ENCODE measurements at regions not wholly inside any gene's neighbourhood (a gene's known extent, or its start where the extent isn't known, plus 50 kb on each side); places are given as distances from the start of the nearest gene placed in this dataset.

- DNase-seq = no peak
Measured at GRCh38 chr1:185645686-185646085, 88.5 kb upstream of the HMCN1 start.

GRCh38 chr1:185645162-185645640, 89.0 kb upstream of the HMCN1 start:
- no peak for DNase-seq

DNA sequence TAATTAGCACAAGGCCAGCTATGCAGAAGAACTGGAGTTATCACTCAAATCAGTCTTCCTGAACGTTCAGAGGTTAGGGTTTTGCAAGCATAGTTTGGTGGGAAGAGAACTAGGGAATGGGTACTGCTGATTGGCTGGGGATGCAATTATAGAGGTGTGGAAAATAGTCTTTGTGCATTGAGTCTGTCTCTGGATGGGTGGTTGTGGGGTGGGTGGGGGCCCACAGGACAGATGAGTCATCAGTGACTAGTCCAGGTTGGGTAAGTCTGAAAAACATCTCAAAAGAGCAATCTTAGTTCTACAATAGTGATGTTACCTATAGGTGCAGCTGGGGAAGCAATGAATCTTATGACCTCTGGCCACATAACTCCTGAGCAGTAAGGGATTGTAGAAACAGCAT, 89.7 kb upstream of the HMCN1 start:
- DNase-seq = no peak

- no peak for DNase-seq
Measured at GRCh38 chr1:185636848-185637247, 97.3 kb upstream of the HMCN1 start.

DNA sequence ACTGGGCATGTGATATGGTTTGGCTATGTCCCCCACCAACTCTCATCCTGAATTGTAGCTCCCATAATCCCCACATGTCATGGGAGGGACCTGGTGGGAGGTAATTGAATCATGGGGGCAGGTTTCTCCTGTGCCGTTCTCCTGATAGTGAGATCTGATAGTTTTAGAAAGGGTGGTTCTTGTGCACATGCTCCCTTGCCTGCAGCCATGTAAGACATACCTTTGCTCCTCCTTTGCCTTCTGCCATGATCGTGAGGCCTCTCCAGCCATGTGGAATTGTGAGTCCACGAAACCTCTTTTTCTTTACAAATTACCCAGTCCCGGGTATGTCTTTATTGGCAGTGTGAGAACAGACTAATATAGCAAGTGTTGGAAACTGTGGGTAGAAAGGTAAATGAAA, 99.5 kb upstream of the HMCN1 start:
- DNase-seq = no peak

- DNase-seq = no peak
Measured at GRCh38 chr1:185632659-185633423, 101.3 kb upstream of the HMCN1 start.

DNA sequence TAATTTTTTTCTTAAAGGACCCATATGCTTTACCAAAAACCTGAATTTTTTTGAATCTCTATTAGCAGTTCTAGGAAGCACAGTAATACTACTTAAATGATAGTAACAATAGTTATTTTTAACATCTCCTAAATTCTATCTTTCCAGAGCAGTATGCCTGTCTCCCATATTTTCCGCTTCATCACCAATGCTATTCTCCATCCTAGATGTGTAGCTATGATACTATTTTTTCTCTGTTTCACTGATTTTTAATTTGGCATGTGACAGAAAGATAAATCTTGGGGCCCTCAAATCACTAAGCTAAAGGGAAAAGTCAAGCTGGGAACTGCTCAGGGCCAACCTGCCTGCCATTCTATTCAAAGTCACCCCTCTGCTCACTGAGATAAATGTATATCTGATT, 102.3 kb upstream of the HMCN1 start:
- no peak for DNase-seq

DNA sequence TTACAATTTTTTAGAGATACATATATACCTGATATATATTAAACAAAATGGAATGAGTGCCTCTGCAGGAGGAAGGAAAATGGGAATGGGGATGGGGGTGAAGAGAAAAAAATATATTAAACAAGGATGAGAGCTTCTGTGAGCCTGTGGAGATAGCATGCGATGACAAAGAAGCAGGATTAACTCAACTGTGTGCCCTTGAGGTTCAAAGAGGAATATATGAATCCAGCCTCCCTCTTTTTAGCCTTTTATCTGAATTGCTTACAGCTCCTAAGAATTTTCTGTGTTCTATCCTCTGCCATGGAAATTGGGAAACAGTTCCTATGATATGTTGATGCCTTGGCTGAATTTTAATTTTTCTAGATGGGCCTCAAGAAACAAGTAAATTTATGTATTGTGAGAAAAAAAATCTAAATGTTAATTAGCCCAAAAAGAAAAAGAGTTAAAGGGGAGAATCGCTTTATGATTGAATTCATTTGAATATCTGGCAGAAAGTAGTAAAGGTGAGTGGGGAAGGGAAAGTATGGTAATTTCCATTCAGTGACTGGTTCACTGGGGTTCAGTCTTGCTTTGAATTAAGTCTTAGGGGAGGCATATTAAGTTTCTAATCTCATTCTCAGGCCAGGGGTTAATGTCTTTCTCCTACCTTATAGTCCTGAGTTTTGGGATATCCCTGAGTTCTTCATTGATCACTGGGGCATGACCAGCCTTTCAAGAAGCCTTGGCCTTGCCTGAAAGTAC, 106.3 kb upstream of the HMCN1 start:
- no peak for DNase-seq

GRCh38 chr1:185627171-185627570, 107.0 kb upstream of the HMCN1 start:
- no peak for DNase-seq

- no peak for DNase-seq
Measured at GRCh38 chr1:185626344-185626743, 107.8 kb upstream of the HMCN1 start.

GRCh38 chr1:185610954-185611353, 123.2 kb upstream of the HMCN1 start:
- DNase-seq = no peak

DNA sequence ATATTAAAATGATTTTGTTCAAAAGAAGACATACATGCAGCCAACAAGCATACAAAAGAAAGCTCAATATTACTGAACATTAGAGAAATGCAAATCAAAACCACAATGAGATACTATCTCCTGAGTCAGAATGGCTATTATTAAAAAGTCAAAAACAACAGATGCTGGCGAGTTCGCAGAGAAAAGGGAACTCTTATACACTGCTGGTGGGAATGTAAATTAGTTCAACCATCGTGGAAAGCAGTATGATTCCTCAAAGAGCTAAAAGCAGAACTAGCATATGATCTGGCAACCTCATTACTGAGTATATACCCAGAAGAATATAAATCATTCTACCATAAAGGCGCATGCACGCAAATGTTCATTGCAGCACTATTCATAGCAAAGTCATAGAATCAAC, 126.0 kb upstream of the HMCN1 start:
- DNase-seq = no peak

DNA sequence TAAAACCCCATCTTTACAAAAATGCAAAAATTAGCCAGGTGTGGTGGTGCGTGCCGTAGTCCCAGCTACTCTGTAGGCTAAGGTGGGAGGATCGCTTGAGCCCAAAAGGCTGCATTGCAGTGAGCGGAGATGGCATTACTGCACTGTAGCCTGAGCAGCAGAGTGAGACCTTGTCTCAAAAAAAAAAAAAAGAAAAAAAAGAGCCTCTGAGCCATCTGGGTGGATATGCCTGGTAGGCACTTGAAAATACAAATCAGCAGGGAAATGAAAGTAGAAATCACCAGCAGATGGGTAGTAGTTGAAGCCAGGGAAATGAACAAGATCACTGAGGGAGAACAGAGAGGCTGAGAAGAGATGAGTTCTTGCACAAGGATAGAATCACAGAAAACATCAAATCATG, 131.0 kb upstream of the HMCN1 start:
- DNase-seq = no peak

GRCh38 chr1:185601189-185601588, 133.0 kb upstream of the HMCN1 start:
- DNase-seq = no peak

DNA sequence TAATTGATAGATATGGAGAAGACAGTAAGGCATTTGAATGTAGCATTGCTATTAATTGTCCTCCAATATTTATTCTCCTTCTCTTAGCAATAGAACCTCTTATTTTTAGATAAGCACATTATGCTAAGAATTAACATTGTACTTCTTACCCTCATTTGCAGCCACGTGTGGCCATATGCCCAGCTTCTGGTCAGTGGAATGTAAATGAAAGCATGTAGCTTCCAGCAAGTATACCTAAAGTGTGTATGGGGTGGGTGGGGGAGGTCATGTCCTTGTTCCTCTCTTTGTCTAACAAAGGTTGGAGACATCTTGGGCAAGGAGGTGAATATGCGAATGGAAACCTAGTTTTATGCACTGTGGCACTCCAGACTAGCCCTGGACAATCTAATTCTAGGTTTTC, 133.6 kb upstream of the HMCN1 start:
- DNase-seq = no peak

- no peak for DNase-seq
Measured at GRCh38 chr1:185598332-185598731, 135.9 kb upstream of the HMCN1 start.

DNA sequence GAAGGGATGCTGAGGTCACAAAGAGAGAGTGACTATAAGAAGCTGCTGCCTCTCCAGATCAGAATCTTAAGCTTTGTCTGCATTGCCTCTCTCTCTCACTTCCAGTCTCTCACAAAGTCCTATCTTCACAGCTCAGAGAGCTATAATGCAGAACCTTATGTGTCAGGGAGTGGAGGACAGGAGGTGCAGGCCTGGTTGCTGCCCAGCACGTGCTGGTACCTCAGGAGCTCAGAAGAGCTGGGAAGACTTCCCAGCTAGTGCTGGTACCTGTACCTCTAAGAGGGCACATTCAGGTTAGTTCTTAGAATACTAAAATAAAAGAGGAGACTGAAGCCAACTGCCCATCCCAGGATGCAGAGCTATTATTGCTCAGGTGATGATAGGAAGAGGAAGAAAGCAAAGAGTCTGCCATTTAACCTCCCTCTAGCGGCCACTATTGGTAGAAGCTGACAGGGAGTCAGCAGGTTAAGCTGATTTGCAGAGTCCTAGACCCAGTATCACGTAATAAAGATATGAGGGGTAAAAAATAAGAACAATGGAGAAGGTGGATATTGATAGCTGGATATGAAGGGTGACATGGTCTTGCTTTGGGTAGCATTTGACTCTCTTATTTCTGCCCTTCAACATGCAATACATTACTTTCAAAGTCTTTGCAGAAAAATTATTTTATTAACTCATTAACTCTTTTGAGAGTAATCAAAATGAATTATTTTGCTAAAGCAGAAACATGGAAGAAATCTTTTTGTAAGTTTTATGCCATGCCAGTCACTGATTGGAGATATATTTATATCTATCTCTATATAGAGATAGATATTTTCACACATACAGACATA, 138.1 kb upstream of the HMCN1 start:
- peak; percentile 33 for DNase-seq

GRCh38 chr1:185594786-185595410, 139.3 kb upstream of the HMCN1 start:
- no peak for DNase-seq

DNA sequence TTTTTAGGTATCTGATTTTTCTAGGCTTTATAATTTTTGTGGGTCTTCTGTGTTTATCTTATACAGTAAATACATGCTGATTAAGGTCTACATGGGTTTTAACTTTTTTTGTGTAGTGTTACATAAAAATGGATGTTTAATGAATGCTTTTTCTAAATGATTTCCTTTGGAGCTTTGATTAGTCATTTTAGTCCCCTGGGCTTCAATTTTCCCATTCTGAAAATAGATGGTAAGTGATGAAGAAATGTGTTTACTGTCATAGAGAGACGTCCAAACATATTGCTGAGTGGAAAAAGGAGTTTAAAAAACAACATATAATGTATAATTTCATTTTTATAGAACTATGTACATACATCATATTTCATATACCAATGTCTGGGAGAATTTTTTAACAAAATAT, 140.9 kb upstream of the HMCN1 start:
- DNase-seq = no peak

DNA sequence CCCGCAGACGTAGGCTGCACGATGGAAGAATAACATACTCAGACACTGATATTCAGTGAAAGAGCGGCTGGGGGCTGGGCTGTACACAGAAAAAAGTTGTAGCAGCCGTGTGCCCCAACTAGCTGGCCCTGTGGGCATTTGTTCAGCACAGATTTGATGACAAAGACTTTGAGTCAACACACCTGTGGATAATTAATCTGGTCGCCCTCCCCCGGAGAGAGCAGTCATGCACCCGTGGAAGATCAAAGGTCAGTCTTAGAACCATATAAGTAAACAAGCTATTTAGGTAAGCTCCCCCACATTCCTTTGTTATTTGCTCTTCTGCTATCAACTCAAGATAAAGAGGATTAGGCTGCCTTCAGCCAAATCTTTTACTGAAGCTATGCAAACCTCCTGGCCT, 148.4 kb upstream of the HMCN1 start:
- DNase-seq = no peak

DNA sequence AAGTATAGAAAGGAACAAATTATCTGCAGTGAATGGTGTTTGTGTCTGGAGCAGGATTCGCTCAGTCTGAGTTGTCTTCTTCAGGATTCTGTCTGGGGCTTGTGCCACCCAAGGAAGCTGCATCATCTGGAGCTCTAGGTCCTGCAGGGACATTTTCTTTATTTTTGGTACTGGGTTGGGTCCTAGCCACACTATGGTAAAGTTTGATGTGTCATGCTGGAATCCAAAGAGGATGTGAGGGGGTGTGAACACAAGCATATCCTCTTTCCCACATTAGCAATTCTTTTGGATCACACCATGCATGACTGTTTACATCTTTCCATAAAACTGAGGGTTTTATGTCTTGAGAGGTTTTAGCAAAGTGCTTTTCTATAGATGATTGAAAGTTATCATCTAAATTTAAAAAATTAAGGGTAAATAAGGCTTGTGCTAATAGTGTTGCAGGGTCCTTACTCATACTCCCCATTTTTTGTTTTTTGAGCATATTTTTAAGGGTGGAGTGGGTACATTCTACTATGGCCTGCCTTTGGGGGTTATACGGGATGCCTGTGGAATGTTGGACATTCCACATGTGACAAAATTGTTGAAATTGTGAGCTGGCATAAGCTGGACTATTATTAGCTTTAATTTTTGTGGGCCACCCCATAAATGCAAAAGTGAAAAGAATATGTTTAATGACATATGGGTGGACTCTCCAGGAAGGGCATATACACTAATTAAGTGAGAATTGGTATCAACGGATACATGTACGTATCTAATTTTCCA, 152.0 kb upstream of the HMCN1 start:
- DNase-seq = no peak

- no peak for DNase-seq
Measured at GRCh38 chr1:185581020-185581419, 153.2 kb upstream of the HMCN1 start.
